ENCODE measurements at regions not wholly inside any gene's neighbourhood (a gene's known extent, or its start where the extent isn't known, plus 50 kb on each side); places are given as distances from the start of the nearest gene placed in this dataset.

GRCh38 chr4:41374490-41374889, 117.8 kb downstream of the UCHL1 start:
- no peaks in the 10 kb centered on the region for H4K20me1 ChIP-seq (ENCODE audit: control insufficient read depth, insufficient read depth)
- H3K4me1 ChIP-seq (ENCODE audit: control insufficient read depth, insufficient read depth, low read length) = no peaks in the 10 kb centered on the region
- H3K9me3 ChIP-seq (replicated peaks; ENCODE audit: control insufficient read depth, insufficient read depth, low read length) = no peaks in the 10 kb centered on the region; the same call in 2 of the 3 replicates
- ChIA-PET SMC1A (ENCODE audit: uncharacterized antibody, unreplicated experiment) (no interaction called here), POLR2A (no interaction called here), CTCF (no interaction called here), RAD21 (ENCODE audit: unreplicated experiment) (no interaction called here)
- H2AFZ ChIP-seq (ENCODE audit: control insufficient read depth, low read depth, low read length) = no peak overlapping the region
- TF ChIP-seq BMI1 (IDR thresholded peaks at IDR 0.05; ENCODE audit: borderline replicate concordance) = no peak
- no peak for TF ChIP-seq WRNIP1 (IDR thresholded peaks at IDR 0.05; ENCODE audit: borderline replicate concordance, low read depth, low read length)
- no peak for TF ChIP-seq PBX3 (IDR thresholded peaks at IDR 0.05; ENCODE audit: insufficient replicate concordance, low read depth, low read length)
- no peak for TF ChIP-seq NRF1 (conservative IDR thresholded peaks at IDR 0.05; ENCODE audit: low read depth, low read length)
- TF ChIP-seq TCF7 (IDR thresholded peaks at IDR 0.05; ENCODE audit: borderline replicate concordance) = no peak
- no peak for TF ChIP-seq BHLHE40 (IDR thresholded peaks at IDR 0.05; ENCODE audit: borderline replicate concordance in 1 of 2, low read depth in 2 of 2, low read length in 1 of 2)
- TF ChIP-seq LARP7 (IDR thresholded peaks at IDR 0.05) = no peak
- TF ChIP-seq CBFB (IDR thresholded peaks at IDR 0.05; ENCODE audit: low read depth) = no peak
- no peak for TF ChIP-seq ZZZ3 (IDR thresholded peaks at IDR 0.05; ENCODE audit: control insufficient read depth, insufficient read length, low read depth)
- no peak for TF ChIP-seq STAT3 (IDR thresholded peaks at IDR 0.05; ENCODE audit: low read depth, low read length)
- no peak for TF ChIP-seq ZNF592 (IDR thresholded peaks at IDR 0.05)
- TF ChIP-seq TCF3 (IDR thresholded peaks at IDR 0.05; ENCODE audit: borderline replicate concordance, insufficient read depth, low read depth, low read length) = no peak
- TF ChIP-seq CHD4 (IDR thresholded peaks at IDR 0.05) = no peak
- no peak overlapping the region for H3K4me2 ChIP-seq (ENCODE audit: control insufficient read depth, insufficient read depth)
- no peak overlapping the region for H3K9ac ChIP-seq (ENCODE audit: control insufficient read depth, insufficient read depth, low read length)
- FAIRE-seq (no peak), ATAC-seq (no peak), DNase-seq (ENCODE audit: low read depth, low spot score) (no peak)
- H3K27ac ChIP-seq (ENCODE audit: control insufficient read depth, insufficient read depth) = no peak overlapping the region
- intact Hi-C loops (cut with micrococcal nuclease; ENCODE audit: unreplicated experiment) = no loop called here
- in situ Hi-C loops (cut with MboI) = no loop called here
- H3K36me3 ChIP-seq (ENCODE audit: control insufficient read depth in 2 of 2, insufficient read depth in 2 of 2, low read length in 1 of 2) = no peaks in the 10 kb centered on the region
- no peaks in the 10 kb centered on the region for H3K79me2 ChIP-seq (ENCODE audit: control insufficient read depth, insufficient read depth, low read length)
- no peaks in the 10 kb centered on the region; a peak in 1 of 4 replicates for H3K27me3 ChIP-seq (replicated peaks in 1 of 2; ENCODE audit: control insufficient read depth in 2 of 2, insufficient read depth in 2 of 2, low read length in 1 of 2)
- H3K4me3 ChIP-seq = no peak overlapping the region
- 10% methylated on average over 3 of the region's 3 CpGs for WGBS (ENCODE audit: insufficient coverage, insufficient replicate concordance, low lambda C conversion rate, missing lambda C conversion rate)
- BruUV-seq (replicated peaks) = no TSS peak
